Small intestine (tissue), 7 donors: ENCODE measurements at regions not wholly inside any gene's neighbourhood (a gene's known extent, or its start where the extent isn't known, plus 50 kb on each side); places are given as distances from the start of the nearest gene placed in this dataset.

Source experiments
- DNase-seq, 2 donors: peaks; one replicate each; pipeline versions ENCODE4 v3.0.0 to v3.0.0-alpha.2; 2013
- FAIRE-seq: peaks from 2 replicates; lab custom pipeline; 2012; peaks lifted over from hg19 to GRCh38; lab: Jason Lieb, UNC
- H3K27ac ChIP-seq, 3 donors: one replicate each; pipeline ENCODE4 v1.5.1; 2013; ENCODE audit warnings: low read length in 2 of 3, mild to moderate bottlenecking in 2 of 3, control low read depth in 1 of 3, inconsistent platforms in 1 of 3, low read depth in 1 of 3, moderate library complexity in 1 of 3
- H3K27me3 ChIP-seq, 3 donors: one replicate each; pipeline ENCODE4 v1.6.1; 2013; ENCODE audit warnings: low read length in 3 of 3, inconsistent platforms in 1 of 3; ENCODE audit not compliant: control insufficient read depth in 3 of 3, insufficient read depth in 3 of 3
- H3K36me3 ChIP-seq, 3 donors: one replicate each; pipeline ENCODE4 v1.6.1; 2013; ENCODE audit warnings: low read length in 3 of 3, inconsistent platforms in 1 of 3, low read depth in 1 of 3, mild to moderate bottlenecking in 1 of 3, moderate library complexity in 1 of 3; ENCODE audit not compliant: control insufficient read depth in 3 of 3, insufficient read depth in 2 of 3
- H3K4me1 ChIP-seq, 3 donors: one replicate each; pipeline ENCODE4 v1.6.1; 2013; ENCODE audit warnings: low read length in 2 of 3, inconsistent platforms in 1 of 3, low read depth in 1 of 3, mild to moderate bottlenecking in 1 of 3, moderate library complexity in 1 of 3; ENCODE audit not compliant: control insufficient read depth in 3 of 3, insufficient read depth in 2 of 3
- H3K4me3 ChIP-seq, 3 donors: one replicate each; pipeline ENCODE4 v1.5.1; 2013; ENCODE audit warnings: low read length in 3 of 3, control low read depth in 1 of 3, inconsistent platforms in 1 of 3, low read depth in 1 of 3, mild to moderate bottlenecking in 1 of 3, moderate library complexity in 1 of 3
- H3K9me3 ChIP-seq, 2 donors: one replicate each; pipeline ENCODE4 v1.6.1; 2013; ENCODE audit warnings: low read depth in 1 of 2, low read length in 1 of 2; ENCODE audit not compliant: control insufficient read depth in 2 of 2, insufficient read depth in 1 of 2
- WGBS, 3 donors: extraction: QIAGEN DNeasy Blood & Tissue Kit; methylation state at CpG; one replicate each; pipeline ENCODE4 v1.1.7; 2013; 5-methylcytosine and 5-hydroxymethylcytosine counted together
- donor health status: healthy with polysubstance abuse.
- donor health status: control.
- donor health status: control.
- donor health status: Bipolar disorder and iron deficiency.
- donor health status: healthy.

- no peak for DNase-seq
- 62 to 72% (median 67%) methylated on average over 1 of the region's 1 CpG for WGBS, 3 donors
- FAIRE-seq, result no peak
- peaks cover 0 to 8% of the 10 kb centered on the region in 2 donors for H3K9me3 ChIP-seq
- H3K27me3 ChIP-seq, result no peaks in the 10 kb centered on the region
- no peak overlapping the region for H3K27ac ChIP-seq
- no peak overlapping the region for H3K4me3 ChIP-seq
- no peaks in the 10 kb centered on the region for H3K36me3 ChIP-seq
- H3K4me1 ChIP-seq, result no peaks in the 10 kb centered on the region
These were observed 2055.1 kb upstream of the WWC1 start for GRCh38 chr5:166236327-166236726.

GRCh38 chr5:166240705-166241104 is 2050.7 kb upstream of the WWC1 start:
- no peak for FAIRE-seq
- WGBS, 3 donors, result 92 to 94% (median 92%) methylated on average over 2 of the region's 2 CpGs
- H3K4me1 ChIP-seq, result no peaks in the 10 kb centered on the region

GRCh38 chr5:166245556-166245955 is 2045.9 kb upstream of the WWC1 start:
- DNase-seq (no peak), FAIRE-seq (no peak)
- Histone ChIP-seq H3K9me3 (no peaks in the 10 kb centered on the region), H3K36me3 (no peaks in the 10 kb centered on the region), H3K27ac (no peak overlapping the region), H3K4me1 (no peaks in the 10 kb centered on the region), H3K4me3 (no peak overlapping the region), H3K27me3 (no peaks in the 10 kb centered on the region)
- 67 to 75% (median 69%) methylated on average over 2 of the region's 2 CpGs for WGBS, 3 donors

More at GRCh38 chr5:166240705-166241104, 2050.7 kb upstream of the WWC1 start:
- DNase-seq, result no peak
- Histone ChIP-seq H3K4me3 (no peak overlapping the region), H3K9me3 (no peaks in the 10 kb centered on the region), H3K36me3 (no peaks in the 10 kb centered on the region), H3K27ac (no peak overlapping the region), H3K27me3 (no peaks in the 10 kb centered on the region)

GRCh38 chr5:166251786-166252185 is 2039.7 kb upstream of the WWC1 start:
- H3K4me3 ChIP-seq, result no peak overlapping the region
- DNase-seq, result no peak
- no peak for FAIRE-seq
- no peaks in the 10 kb centered on the region for H3K36me3 ChIP-seq
- H3K27me3 ChIP-seq, result no peaks in the 10 kb centered on the region
- WGBS, 3 donors, result 66 to 72% (median 66%) methylated on average over 4 of the region's 4 CpGs
- no peaks in the 10 kb centered on the region for H3K4me1 ChIP-seq
- no peak overlapping the region for H3K27ac ChIP-seq
- H3K9me3 ChIP-seq, result no peaks in the 10 kb centered on the region

- DNase-seq (no peak), FAIRE-seq (no peak)
- Histone ChIP-seq H3K4me1 (no peaks in the 10 kb centered on the region), H3K36me3 (no peaks in the 10 kb centered on the region), H3K4me3 (no peak overlapping the region), H3K9me3 (no peaks in the 10 kb centered on the region), H3K27ac (no peak overlapping the region), H3K27me3 (no peaks in the 10 kb centered on the region)
- 82 to 87% (median 84%) methylated on average over 4 of the region's 4 CpGs for WGBS, 3 donors
These were observed 2033.8 kb upstream of the WWC1 start for GRCh38 chr5:166257661-166258060.

GRCh38 chr5:166262395-166262794 is 2029.0 kb upstream of the WWC1 start:
- no peaks in the 10 kb centered on the region for H3K36me3 ChIP-seq
- H3K4me1 ChIP-seq, result no peaks in the 10 kb centered on the region
- no peaks in the 10 kb centered on the region for H3K9me3 ChIP-seq
- no peak overlapping the region for H3K4me3 ChIP-seq
- no peak for DNase-seq
- H3K27ac ChIP-seq, result no peak overlapping the region
- FAIRE-seq, result no peak
- no peaks in the 10 kb centered on the region for H3K27me3 ChIP-seq
- 86 to 92% (median 86%) methylated on average over 3 of the region's 3 CpGs for WGBS, 3 donors

GRCh38 chr5:166267907-166268306 is 2023.5 kb upstream of the WWC1 start:
- Histone ChIP-seq H3K9me3 (no peaks in the 10 kb centered on the region), H3K4me1 (no peaks in the 10 kb centered on the region), H3K36me3 (no peaks in the 10 kb centered on the region), H3K27me3 (no peaks in the 10 kb centered on the region), H3K4me3 (no peak overlapping the region), H3K27ac (no peak overlapping the region)
- no peak for FAIRE-seq
- DNase-seq, result no peak
- 85 to 89% (median 87%) methylated on average over 4 of the region's 4 CpGs for WGBS, 3 donors

- Histone ChIP-seq H3K27ac (no peak overlapping the region), H3K36me3 (no peaks in the 10 kb centered on the region), H3K27me3 (no peaks in the 10 kb centered on the region), H3K9me3 (no peaks in the 10 kb centered on the region), H3K4me3 (no peak overlapping the region), H3K4me1 (no peaks in the 10 kb centered on the region)
- WGBS, 3 donors, result 85 to 92% (median 88%) methylated on average over 2 of the region's 2 CpGs
- no peak for DNase-seq
- no peak for FAIRE-seq
These were observed 2020.7 kb upstream of the WWC1 start for GRCh38 chr5:166270712-166271111.

GRCh38 chr5:166276006-166276405 is 2015.4 kb upstream of the WWC1 start:
- Histone ChIP-seq H3K36me3 (no peaks in the 10 kb centered on the region), H3K27ac (no peak overlapping the region), H3K27me3 (no peaks in the 10 kb centered on the region), H3K4me1 (no peaks in the 10 kb centered on the region), H3K4me3 (no peak overlapping the region), H3K9me3 (peaks cover 0 to 7% of the 10 kb centered on the region in 2 donors)
- no peak for FAIRE-seq
- DNase-seq, result no peak
